Kidney epithelial cell (primary cell): ENCODE measurements at regions not wholly inside any gene's neighbourhood (a gene's known extent, or its start where the extent isn't known, plus 50 kb on each side); places are given as distances from the start of the nearest gene placed in this dataset.

Source experiments
- DNase-seq: peaks from one replicate; pipeline ENCODE4 v3.0.0-alpha.2; 2010; ENCODE audit warnings: low read depth
- H3K27me3 ChIP-seq: 2 replicates; pipeline ENCODE4 v1.6.0; 2011; ENCODE audit warnings: low read length; ENCODE audit not compliant: control insufficient read depth, insufficient read depth
- H3K36me3 ChIP-seq: 2 replicates; pipeline ENCODE4 v1.5.1; 2011; ENCODE audit warnings: low read length; ENCODE audit not compliant: control insufficient read depth, insufficient read depth
- H3K4me3 ChIP-seq: 2 replicates; pipeline ENCODE4 v1.5.1; 2011; ENCODE audit warnings: low read depth, mild to moderate bottlenecking, control low read depth, low read length
- TF ChIP-seq, protein P1 (sequence below): IDR thresholded peaks from 2 replicates; pipeline ENCODE4 v1.5.1; 2011; ENCODE audit warnings: mild to moderate bottlenecking, moderate library complexity, low read length, control low read depth, inconsistent platforms; ENCODE audit not compliant: insufficient read depth, poor library complexity, severe bottlenecking

DNA sequence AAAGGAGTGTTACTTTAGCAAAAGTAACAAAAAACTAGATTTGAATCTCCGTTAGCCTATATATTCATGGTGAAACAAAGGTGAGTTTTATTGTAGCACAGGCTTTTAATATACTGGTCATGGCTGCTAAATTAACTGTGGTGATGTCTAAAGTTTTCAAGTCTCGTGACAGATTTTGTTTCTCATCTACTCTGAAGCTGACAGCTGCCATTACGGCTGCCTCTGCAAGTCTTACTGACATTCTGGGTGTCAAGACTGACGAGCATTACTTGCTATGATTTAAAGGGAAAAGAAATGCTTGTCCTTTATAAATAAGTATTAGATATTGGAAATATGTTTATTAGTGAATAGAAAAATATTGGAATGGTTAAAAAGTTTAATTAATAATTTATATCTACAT, 207.7 kb downstream of the DSEL start:
- DNase-seq: no peak
- Histone ChIP-seq H3K4me3 (no peak overlapping the region), H3K27me3 (no peaks in the 10 kb centered on the region), H3K36me3 (no peaks in the 10 kb centered on the region)
- TF ChIP-seq, protein P1, sequence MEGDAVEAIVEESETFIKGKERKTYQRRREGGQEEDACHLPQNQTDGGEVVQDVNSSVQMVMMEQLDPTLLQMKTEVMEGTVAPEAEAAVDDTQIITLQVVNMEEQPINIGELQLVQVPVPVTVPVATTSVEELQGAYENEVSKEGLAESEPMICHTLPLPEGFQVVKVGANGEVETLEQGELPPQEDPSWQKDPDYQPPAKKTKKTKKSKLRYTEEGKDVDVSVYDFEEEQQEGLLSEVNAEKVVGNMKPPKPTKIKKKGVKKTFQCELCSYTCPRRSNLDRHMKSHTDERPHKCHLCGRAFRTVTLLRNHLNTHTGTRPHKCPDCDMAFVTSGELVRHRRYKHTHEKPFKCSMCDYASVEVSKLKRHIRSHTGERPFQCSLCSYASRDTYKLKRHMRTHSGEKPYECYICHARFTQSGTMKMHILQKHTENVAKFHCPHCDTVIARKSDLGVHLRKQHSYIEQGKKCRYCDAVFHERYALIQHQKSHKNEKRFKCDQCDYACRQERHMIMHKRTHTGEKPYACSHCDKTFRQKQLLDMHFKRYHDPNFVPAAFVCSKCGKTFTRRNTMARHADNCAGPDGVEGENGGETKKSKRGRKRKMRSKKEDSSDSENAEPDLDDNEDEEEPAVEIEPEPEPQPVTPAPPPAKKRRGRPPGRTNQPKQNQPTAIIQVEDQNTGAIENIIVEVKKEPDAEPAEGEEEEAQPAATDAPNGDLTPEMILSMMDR: no peak

DNA sequence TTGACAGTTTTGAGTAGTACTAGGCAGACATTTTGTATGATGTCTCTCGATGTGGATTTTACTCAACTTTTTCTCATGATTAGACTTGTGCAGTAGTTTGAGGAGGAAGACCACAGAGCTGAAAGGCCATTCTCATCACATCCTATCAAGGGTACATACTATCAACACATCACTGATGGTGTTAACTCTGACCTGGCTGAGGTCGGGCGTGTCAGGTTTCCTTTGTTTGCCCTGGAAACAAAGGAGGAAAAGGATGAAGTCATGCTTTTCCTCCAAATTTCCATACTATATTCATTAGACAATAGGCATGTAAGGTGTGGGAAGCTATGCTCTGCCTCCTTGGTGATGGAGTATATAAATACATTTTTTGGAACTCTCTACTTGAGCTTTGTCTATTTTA, 211.1 kb downstream of the DSEL start:
- TF ChIP-seq, protein P1: no peak
- Histone ChIP-seq H3K27me3 (no peaks in the 10 kb centered on the region), H3K4me3 (no peak overlapping the region), H3K36me3 (no peaks in the 10 kb centered on the region)
- DNase-seq: no peak

DNA sequence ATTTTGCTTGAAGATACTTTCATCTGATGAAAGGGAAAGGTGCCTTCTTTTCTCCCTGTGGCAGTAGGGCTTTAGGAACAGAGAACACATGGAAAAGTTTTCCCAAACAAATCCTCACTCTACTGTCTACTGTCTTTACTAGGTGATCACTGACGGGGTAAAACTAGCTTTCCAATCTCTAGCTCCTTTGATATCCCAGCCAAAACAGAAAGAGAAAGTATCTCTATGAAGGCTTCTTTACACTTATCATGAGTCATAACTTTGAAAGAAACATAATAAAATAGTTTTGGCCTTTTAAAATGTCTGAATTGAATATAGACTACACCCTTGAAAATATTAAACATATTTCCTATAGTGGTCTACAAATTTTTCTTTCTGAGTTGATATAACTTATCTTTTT, 214.5 kb downstream of the DSEL start:
- H3K27me3 ChIP-seq: no peaks in the 10 kb centered on the region
- TF ChIP-seq, protein P1: no peak
- no peak overlapping the region for H3K4me3 ChIP-seq
- DNase-seq: peak; percentile 1
- H3K36me3 ChIP-seq: no peaks in the 10 kb centered on the region

DNA sequence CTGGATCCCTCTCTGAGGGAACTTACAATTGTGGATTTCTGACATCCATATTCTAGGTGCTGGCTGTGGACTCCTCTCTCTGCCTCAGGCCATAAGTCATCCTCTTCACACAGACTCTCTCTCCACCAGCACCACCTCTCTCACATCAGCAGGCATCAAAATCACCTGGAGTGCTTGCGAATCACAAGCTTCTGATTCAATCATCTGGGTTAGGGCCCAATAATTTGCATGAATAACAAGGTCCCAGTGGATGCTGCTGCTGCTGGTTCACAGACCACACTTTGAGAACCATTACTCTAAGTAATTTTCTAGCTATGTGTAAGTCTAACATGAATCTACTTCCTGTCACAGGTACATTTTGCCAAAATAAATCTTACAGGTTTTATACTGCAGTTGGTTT, 214.9 kb downstream of the DSEL start:
- no peak for DNase-seq
- Histone ChIP-seq H3K27me3 (no peaks in the 10 kb centered on the region), H3K4me3 (no peak overlapping the region), H3K36me3 (no peaks in the 10 kb centered on the region)
- TF ChIP-seq, protein P1: no peak

DNA sequence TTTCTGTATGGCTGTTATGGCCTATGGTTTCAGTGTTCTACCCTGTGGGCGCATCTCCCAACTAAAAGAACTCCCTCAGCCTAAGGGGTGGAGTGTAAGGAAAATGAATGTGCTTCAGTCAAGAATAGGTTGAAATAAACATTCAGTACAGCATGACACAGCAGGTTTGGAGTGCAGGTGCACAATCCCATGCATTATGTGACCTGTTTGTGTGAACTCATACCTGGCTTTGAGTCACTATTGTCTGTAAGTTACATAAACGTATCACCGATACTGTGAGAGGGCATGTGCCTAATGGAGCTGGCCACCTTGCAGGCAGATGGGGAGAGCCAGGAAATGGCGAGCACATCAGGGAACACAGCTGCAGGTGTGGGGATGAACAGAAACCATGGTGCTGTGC, 216.0 kb downstream of the DSEL start:
- TF ChIP-seq, protein P1: no peak
- no peak for DNase-seq
- Histone ChIP-seq H3K36me3 (no peaks in the 10 kb centered on the region), H3K27me3 (no peaks in the 10 kb centered on the region), H3K4me3 (no peak overlapping the region)

DNA sequence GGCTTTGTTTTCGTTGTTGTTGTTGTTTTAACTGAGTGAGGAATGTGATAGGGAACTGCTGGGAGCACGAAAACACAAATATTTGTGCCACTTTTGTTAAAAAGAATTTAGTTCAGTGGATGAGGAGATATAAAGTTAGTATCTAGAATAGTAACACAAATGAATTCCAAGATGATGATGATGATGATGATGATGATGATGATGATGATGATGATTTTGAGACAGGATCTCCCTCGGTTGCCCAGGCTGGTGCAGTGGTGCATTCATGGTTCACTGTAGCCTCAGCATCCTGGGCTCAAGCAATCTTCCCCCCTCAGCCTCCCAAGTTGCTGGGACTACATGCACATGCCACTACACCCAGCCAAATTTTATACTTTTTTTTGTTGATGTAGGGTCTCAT, 223.7 kb downstream of the DSEL start:
- Histone ChIP-seq H3K36me3 (no peaks in the 10 kb centered on the region), H3K4me3 (no peak overlapping the region), H3K27me3 (no peaks in the 10 kb centered on the region)
- DNase-seq: no peak
- TF ChIP-seq, protein P1: no peak
